ENCODE measurements at regions not wholly inside any gene's neighbourhood (a gene's known extent, or its start where the extent isn't known, plus 50 kb on each side); places are given as distances from the start of the nearest gene placed in this dataset.

- TF ChIP-seq, protein P1, sequence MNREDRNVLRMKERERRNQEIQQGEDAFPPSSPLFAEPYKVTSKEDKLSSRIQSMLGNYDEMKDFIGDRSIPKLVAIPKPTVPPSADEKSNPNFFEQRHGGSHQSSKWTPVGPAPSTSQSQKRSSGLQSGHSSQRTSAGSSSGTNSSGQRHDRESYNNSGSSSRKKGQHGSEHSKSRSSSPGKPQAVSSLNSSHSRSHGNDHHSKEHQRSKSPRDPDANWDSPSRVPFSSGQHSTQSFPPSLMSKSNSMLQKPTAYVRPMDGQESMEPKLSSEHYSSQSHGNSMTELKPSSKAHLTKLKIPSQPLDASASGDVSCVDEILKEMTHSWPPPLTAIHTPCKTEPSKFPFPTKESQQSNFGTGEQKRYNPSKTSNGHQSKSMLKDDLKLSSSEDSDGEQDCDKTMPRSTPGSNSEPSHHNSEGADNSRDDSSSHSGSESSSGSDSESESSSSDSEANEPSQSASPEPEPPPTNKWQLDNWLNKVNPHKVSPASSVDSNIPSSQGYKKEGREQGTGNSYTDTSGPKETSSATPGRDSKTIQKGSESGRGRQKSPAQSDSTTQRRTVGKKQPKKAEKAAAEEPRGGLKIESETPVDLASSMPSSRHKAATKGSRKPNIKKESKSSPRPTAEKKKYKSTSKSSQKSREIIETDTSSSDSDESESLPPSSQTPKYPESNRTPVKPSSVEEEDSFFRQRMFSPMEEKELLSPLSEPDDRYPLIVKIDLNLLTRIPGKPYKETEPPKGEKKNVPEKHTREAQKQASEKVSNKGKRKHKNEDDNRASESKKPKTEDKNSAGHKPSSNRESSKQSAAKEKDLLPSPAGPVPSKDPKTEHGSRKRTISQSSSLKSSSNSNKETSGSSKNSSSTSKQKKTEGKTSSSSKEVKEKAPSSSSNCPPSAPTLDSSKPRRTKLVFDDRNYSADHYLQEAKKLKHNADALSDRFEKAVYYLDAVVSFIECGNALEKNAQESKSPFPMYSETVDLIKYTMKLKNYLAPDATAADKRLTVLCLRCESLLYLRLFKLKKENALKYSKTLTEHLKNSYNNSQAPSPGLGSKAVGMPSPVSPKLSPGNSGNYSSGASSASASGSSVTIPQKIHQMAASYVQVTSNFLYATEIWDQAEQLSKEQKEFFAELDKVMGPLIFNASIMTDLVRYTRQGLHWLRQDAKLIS (CRISPR knock-in tag; IDR thresholded peaks at IDR 0.05; ENCODE audit: borderline replicate concordance) = no peak
- TF ChIP-seq ZNF423 (CRISPR knock-in tag; IDR thresholded peaks at IDR 0.05) (no peak), SOX15 (CRISPR knock-in tag; IDR thresholded peaks at IDR 0.05) (no peak)
These were observed 181.1 kb downstream of the DHX15 start (continued) for GRCh38 chr4:24403265-24403664.

DNA sequence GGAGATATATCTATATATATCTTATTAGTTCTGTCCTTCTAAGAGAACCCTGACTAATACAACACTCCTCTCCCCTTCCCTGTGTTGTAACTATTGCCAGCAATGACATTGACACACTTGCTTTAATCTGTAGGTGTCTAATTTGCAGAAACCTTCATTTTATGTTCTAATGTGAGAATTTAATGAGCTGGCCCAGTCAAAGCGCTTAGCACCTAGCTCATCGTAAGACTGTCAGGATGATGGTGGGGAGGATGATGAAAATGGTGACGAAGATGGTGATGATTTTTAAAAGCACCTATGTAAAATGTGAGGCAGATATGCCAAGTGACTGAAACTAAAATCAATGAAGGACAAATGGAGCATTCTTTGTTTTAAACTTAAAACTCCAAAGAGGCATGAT is 183.8 kb downstream of the DHX15 start:
- H3K9me3 Mint-ChIP-seq = no peaks in the 10 kb centered on the region
- ATAC-seq (no peak), DNase-seq (ENCODE audit: low spot score) (no peak)
- ChIA-PET CTCF (interaction anchor here (1.3 kb wide), 1 partner anchor 13 kb away, joined by 7 read pairs; no protein-coding TSS in a partner anchor), POLR2A (no interaction called here)
- no peaks in the 10 kb centered on the region for H3K36me3 Mint-ChIP-seq
- TF ChIP-seq, protein P2, sequence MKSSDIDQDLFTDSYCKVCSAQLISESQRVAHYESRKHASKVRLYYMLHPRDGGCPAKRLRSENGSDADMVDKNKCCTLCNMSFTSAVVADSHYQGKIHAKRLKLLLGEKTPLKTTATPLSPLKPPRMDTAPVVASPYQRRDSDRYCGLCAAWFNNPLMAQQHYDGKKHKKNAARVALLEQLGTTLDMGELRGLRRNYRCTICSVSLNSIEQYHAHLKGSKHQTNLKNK (CRISPR knock-in tag; IDR thresholded peaks at IDR 0.05) = no peak
- TF ChIP-seq, protein P3, sequence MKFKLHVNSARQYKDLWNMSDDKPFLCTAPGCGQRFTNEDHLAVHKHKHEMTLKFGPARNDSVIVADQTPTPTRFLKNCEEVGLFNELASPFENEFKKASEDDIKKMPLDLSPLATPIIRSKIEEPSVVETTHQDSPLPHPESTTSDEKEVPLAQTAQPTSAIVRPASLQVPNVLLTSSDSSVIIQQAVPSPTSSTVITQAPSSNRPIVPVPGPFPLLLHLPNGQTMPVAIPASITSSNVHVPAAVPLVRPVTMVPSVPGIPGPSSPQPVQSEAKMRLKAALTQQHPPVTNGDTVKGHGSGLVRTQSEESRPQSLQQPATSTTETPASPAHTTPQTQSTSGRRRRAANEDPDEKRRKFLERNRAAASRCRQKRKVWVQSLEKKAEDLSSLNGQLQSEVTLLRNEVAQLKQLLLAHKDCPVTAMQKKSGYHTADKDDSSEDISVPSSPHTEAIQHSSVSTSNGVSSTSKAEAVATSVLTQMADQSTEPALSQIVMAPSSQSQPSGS (CRISPR knock-in tag; IDR thresholded peaks at IDR 0.05; ENCODE audit: borderline replicate concordance, low read depth) = no peak
- TF ChIP-seq FOXK1 (CRISPR knock-in tag; IDR thresholded peaks at IDR 0.05) = no peak
- TF ChIP-seq, protein P4, sequence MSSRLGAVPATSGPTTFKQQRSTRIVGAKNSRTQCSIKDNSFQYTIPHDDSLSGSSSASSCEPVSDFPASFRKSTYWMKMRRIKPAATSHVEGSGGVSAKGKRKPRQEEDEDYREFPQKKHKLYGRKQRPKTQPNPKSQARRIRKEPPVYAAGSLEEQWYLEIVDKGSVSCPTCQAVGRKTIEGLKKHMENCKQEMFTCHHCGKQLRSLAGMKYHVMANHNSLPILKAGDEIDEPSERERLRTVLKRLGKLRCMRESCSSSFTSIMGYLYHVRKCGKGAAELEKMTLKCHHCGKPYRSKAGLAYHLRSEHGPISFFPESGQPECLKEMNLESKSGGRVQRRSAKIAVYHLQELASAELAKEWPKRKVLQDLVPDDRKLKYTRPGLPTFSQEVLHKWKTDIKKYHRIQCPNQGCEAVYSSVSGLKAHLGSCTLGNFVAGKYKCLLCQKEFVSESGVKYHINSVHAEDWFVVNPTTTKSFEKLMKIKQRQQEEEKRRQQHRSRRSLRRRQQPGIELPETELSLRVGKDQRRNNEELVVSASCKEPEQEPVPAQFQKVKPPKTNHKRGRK (CRISPR knock-in tag; IDR thresholded peaks at IDR 0.05; ENCODE audit: borderline replicate concordance) = no peak
- no peak for TF ChIP-seq NFE2L1 (CRISPR knock-in tag; IDR thresholded peaks at IDR 0.05)
- no peak for TF ChIP-seq EMX1 (CRISPR knock-in tag; IDR thresholded peaks at IDR 0.05)
- no peak for TF ChIP-seq ZBTB43 (CRISPR knock-in tag; IDR thresholded peaks at IDR 0.05)
- no peak for TF ChIP-seq RORB (CRISPR knock-in tag; IDR thresholded peaks at IDR 0.05)
- no peak for TF ChIP-seq ZNF138 (CRISPR knock-in tag; conservative IDR thresholded peaks at IDR 0.05)
- no peak for TF ChIP-seq TEAD1 (CRISPR knock-in tag; IDR thresholded peaks at IDR 0.05)
- TF ChIP-seq, protein P5, sequence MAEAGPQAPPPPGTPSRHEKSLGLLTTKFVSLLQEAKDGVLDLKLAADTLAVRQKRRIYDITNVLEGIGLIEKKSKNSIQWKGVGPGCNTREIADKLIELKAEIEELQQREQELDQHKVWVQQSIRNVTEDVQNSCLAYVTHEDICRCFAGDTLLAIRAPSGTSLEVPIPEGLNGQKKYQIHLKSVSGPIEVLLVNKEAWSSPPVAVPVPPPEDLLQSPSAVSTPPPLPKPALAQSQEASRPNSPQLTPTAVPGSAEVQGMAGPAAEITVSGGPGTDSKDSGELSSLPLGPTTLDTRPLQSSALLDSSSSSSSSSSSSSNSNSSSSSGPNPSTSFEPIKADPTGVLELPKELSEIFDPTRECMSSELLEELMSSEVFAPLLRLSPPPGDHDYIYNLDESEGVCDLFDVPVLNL (CRISPR knock-in tag; IDR thresholded peaks at IDR 0.05; ENCODE audit: borderline replicate concordance, low read depth) = no peak
- no peak for TF ChIP-seq SOX15 (CRISPR knock-in tag; IDR thresholded peaks at IDR 0.05)
- TF ChIP-seq, protein P6, sequence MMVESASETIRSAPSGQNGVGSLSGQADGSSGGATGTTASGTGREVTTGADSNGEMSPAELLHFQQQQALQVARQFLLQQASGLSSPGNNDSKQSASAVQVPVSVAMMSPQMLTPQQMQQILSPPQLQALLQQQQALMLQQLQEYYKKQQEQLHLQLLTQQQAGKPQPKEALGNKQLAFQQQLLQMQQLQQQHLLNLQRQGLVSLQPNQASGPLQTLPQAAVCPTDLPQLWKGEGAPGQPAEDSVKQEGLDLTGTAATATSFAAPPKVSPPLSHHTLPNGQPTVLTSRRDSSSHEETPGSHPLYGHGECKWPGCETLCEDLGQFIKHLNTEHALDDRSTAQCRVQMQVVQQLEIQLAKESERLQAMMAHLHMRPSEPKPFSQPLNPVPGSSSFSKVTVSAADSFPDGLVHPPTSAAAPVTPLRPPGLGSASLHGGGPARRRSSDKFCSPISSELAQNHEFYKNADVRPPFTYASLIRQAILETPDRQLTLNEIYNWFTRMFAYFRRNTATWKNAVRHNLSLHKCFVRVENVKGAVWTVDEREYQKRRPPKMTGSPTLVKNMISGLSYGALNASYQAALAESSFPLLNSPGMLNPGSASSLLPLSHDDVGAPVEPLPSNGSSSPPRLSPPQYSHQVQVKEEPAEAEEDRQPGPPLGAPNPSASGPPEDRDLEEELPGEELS (CRISPR knock-in tag; IDR thresholded peaks at IDR 0.05) = no peak
- no peak for TF ChIP-seq TEAD4 (CRISPR knock-in tag; IDR thresholded peaks at IDR 0.05)
- no peak for TF ChIP-seq NR3C1 (CRISPR knock-in tag; conservative IDR thresholded peaks at IDR 0.05; ENCODE audit: low read depth)
- TF ChIP-seq PREB (CRISPR knock-in tag; IDR thresholded peaks at IDR 0.05; ENCODE audit: borderline replicate concordance) = no peak
- TF ChIP-seq GABPB1 (CRISPR knock-in tag; IDR thresholded peaks at IDR 0.05) = no peak
- TF ChIP-seq MLX (CRISPR knock-in tag; IDR thresholded peaks at IDR 0.05) = no peak
- TF ChIP-seq FOXJ3 (CRISPR knock-in tag; IDR thresholded peaks at IDR 0.05; ENCODE audit: borderline replicate concordance) = no peak
- H3K27ac Mint-ChIP-seq = no peak overlapping the region
- H3K4me1 Mint-ChIP-seq = no peaks in the 10 kb centered on the region
- H3K4me3 Mint-ChIP-seq = no peak overlapping the region
- H3K27me3 Mint-ChIP-seq (ENCODE audit: low read depth) = peaks cover 32% of the 10 kb centered on the region
